Keratinocyte (primary cell): ENCODE measurements at regions not wholly inside any gene's neighbourhood (a gene's known extent, or its start where the extent isn't known, plus 50 kb on each side); places are given as distances from the start of the nearest gene placed in this dataset.

ENCODE experiments used
- DNase-seq: peaks from one replicate; pipeline ENCODE4 v3.0.0-alpha.2; 2011; ENCODE audit warnings: low read depth, missing footprints, low spot score
- FAIRE-seq: peaks from 2 replicates; lab custom pipeline; 2011; peaks lifted over from hg19 to GRCh38; lab: Jason Lieb, UNC
- H2AFZ ChIP-seq: 2 replicates; pipeline ENCODE4 v1.6.0; 2012; ENCODE audit warnings: low read length, control low read depth, inconsistent platforms; ENCODE audit not compliant: control insufficient read depth
- H3K27ac ChIP-seq: 2 replicates; pipeline ENCODE4 v1.5.1; 2011; ENCODE audit warnings: low read length; ENCODE audit not compliant: control insufficient read depth, insufficient read depth
- H3K27me3 ChIP-seq: 3 replicates; pipeline ENCODE4 v1.6.0; 2011; ENCODE audit warnings: low read length; ENCODE audit not compliant: control insufficient read depth, insufficient read depth; ENCODE audit errors: extremely low read depth
- H3K36me3 ChIP-seq, 2 experiments: 2 replicates in 1 of 2; 3 replicates in 1 of 2; pipeline ENCODE4 v1.5.1; 2011; ENCODE audit warnings: low read length in 2 of 2, mild to moderate bottlenecking in 1 of 2; ENCODE audit not compliant: control insufficient read depth in 2 of 2, insufficient read depth in 2 of 2; ENCODE audit errors: extremely low read depth in 1 of 2
- H3K4me1 ChIP-seq: 3 replicates; pipeline ENCODE4 v1.5.1; 2011; ENCODE audit warnings: low read length; ENCODE audit not compliant: control insufficient read depth, insufficient read depth; ENCODE audit errors: extremely low read depth
- H3K4me2 ChIP-seq: 3 replicates; pipeline ENCODE4 v1.6.0; 2011; ENCODE audit warnings: low read depth, low read length; ENCODE audit not compliant: control insufficient read depth, insufficient read depth; ENCODE audit errors: extremely low read depth
- H3K4me3 ChIP-seq, 3 experiments: fragments of 200-600 bp in 1 of 3; sonication (generic) in 1 of 3; 2 replicates in 2 of 3; 3 replicates in 1 of 3; pipeline ENCODE4 v1.5.1; 2011 to 2016; ENCODE audit warnings: low read length in 3 of 3, mild to moderate bottlenecking in 3 of 3, control low read depth in 2 of 3, inconsistent platforms in 1 of 3, low read depth in 1 of 3, mixed read lengths in 1 of 3, mixed run types in 1 of 3, moderate library complexity in 1 of 3; ENCODE audit not compliant: control insufficient read depth in 2 of 3, insufficient read depth in 2 of 3; ENCODE audit errors: extremely low read depth in 1 of 3
- H3K79me2 ChIP-seq: 2 replicates; pipeline ENCODE4 v1.6.0; 2012; ENCODE audit warnings: low read length; ENCODE audit not compliant: control insufficient read depth, insufficient read depth
- H3K9ac ChIP-seq: 3 replicates; pipeline ENCODE4 v1.6.0; 2011; ENCODE audit warnings: low read length; ENCODE audit not compliant: control insufficient read depth, insufficient read depth; ENCODE audit errors: extremely low read depth
- H3K9me1 ChIP-seq: 3 replicates; pipeline ENCODE4 v1.6.0; 2011; ENCODE audit warnings: low read length; ENCODE audit not compliant: control insufficient read depth, insufficient read depth; ENCODE audit errors: extremely low read depth
- H3K9me3 ChIP-seq: 2 replicates; pipeline ENCODE4 v1.5.1; 2012; ENCODE audit warnings: low read depth, low read length; ENCODE audit not compliant: control insufficient read depth
- H4K20me1 ChIP-seq: 3 replicates; pipeline ENCODE4 v1.6.0; 2011; ENCODE audit warnings: low read length; ENCODE audit not compliant: control insufficient read depth, insufficient read depth; ENCODE audit errors: extremely low read depth
- EZH2 ChIP-seq: IDR thresholded peaks from one replicate; pipeline ENCODE4 v1.6.1; 2012; ENCODE audit warnings: inconsistent platforms, mild to moderate bottlenecking, low read length, moderate library complexity
- dilution Hi-C: fragments of 300-500 bp; cut with MboI; formaldehyde crosslinking; loops from one replicate; pipeline ENCODE4 v1.7.0; 2020; ENCODE audit warnings: low sequenced_read_pairs; ENCODE audit not compliant: extremely low pct_ligation_motif_present
- TF ChIP-seq, protein P1 (sequence below), 3 experiments: IDR thresholded peaks in 1 of 3; conservative IDR thresholded peaks in 1 of 3; optimal IDR thresholded peaks in 1 of 3; 2 replicates in 2 of 3; 3 replicates in 1 of 3; pipeline versions ENCODE3 to v1.5.1; 2011; ENCODE audit warnings: low read length in 3 of 3, mild to moderate bottlenecking in 3 of 3, moderate library complexity in 2 of 3, control low read depth in 1 of 3, inconsistent platforms in 1 of 3; ENCODE audit not compliant: insufficient read depth in 2 of 3; ENCODE audit errors: extremely low read depth in 1 of 3

- dilution Hi-C loops, result no loop called here
- TF ChIP-seq, protein P1, sequence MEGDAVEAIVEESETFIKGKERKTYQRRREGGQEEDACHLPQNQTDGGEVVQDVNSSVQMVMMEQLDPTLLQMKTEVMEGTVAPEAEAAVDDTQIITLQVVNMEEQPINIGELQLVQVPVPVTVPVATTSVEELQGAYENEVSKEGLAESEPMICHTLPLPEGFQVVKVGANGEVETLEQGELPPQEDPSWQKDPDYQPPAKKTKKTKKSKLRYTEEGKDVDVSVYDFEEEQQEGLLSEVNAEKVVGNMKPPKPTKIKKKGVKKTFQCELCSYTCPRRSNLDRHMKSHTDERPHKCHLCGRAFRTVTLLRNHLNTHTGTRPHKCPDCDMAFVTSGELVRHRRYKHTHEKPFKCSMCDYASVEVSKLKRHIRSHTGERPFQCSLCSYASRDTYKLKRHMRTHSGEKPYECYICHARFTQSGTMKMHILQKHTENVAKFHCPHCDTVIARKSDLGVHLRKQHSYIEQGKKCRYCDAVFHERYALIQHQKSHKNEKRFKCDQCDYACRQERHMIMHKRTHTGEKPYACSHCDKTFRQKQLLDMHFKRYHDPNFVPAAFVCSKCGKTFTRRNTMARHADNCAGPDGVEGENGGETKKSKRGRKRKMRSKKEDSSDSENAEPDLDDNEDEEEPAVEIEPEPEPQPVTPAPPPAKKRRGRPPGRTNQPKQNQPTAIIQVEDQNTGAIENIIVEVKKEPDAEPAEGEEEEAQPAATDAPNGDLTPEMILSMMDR (optimal IDR thresholded peaks at IDR 0.05 in 1 of 3, IDR thresholded peaks at IDR 0.05 in 1 of 3, conservative IDR thresholded peaks at IDR 0.05 in 1 of 3; ENCODE audit: extremely low read depth in 1 of 3, insufficient read depth in 2 of 3, low read length in 3 of 3), result no peak
- no peak for TF ChIP-seq EZH2
- H3K79me2 ChIP-seq, result no peaks in the 10 kb centered on the region
- FAIRE-seq (no peak), DNase-seq (no peak)
- no peaks in the 10 kb centered on the region for H3K36me3 ChIP-seq
- H2AFZ ChIP-seq, result no peak overlapping the region
- no peak overlapping the region for H3K4me2 ChIP-seq
- no peaks in the 10 kb centered on the region for H3K4me1 ChIP-seq
- H3K9me3 ChIP-seq, result no peaks in the 10 kb centered on the region
- no peak overlapping the region for H3K27ac ChIP-seq
- H3K4me3 ChIP-seq, result no peak overlapping the region
- no peak overlapping the region for H3K9ac ChIP-seq
- no peaks in the 10 kb centered on the region for H4K20me1 ChIP-seq
- no peaks in the 10 kb centered on the region for H3K9me1 ChIP-seq
- no peaks in the 10 kb centered on the region for H3K27me3 ChIP-seq
Measured at GRCh38 chr1:104868794-104869193, 1119.1 kb downstream of the AMY1C start.

DNA sequence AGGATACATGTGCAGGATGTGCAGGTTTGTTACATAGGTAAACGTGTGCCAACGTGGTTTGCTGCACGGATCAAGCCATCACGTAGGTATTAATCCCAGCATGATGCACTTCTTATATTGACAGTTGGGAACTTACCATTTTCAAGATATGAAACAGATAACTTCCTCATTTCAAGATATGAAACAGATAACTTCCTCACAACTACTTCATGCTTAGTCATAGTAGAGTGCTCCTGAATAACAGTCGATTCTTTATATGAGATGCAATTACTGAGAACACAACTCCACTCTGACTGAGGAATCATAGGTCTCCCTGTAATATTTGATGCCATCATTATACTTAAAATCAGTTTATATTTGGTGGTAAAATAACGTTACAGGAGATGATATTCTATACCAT lies 1124.3 kb downstream of the AMY1C start:
- dilution Hi-C loops, result no loop called here
- FAIRE-seq, result no peak

More for the DNA sequence above, 1124.3 kb downstream of the AMY1C start:
- H3K9me1 ChIP-seq, result no peaks in the 10 kb centered on the region
- H3K27me3 ChIP-seq, result no peaks in the 10 kb centered on the region
- H3K4me2 ChIP-seq, result no peak overlapping the region
- H3K9ac ChIP-seq, result no peak overlapping the region
- no peaks in the 10 kb centered on the region for H4K20me1 ChIP-seq
- no peak overlapping the region for H2AFZ ChIP-seq
- no peaks in the 10 kb centered on the region for H3K36me3 ChIP-seq
- TF ChIP-seq, protein P1 (optimal IDR thresholded peaks at IDR 0.05 in 1 of 3, IDR thresholded peaks at IDR 0.05 in 1 of 3, conservative IDR thresholded peaks at IDR 0.05 in 1 of 3; ENCODE audit: extremely low read depth in 1 of 3, insufficient read depth in 2 of 3, low read length in 3 of 3), result no peak
- TF ChIP-seq EZH2, result no peak
- no peaks in the 10 kb centered on the region for H3K79me2 ChIP-seq
- H3K27ac ChIP-seq, result no peak overlapping the region
- H3K4me3 ChIP-seq, result no peak overlapping the region
- no peaks in the 10 kb centered on the region for H3K4me1 ChIP-seq
- no peaks in the 10 kb centered on the region for H3K9me3 ChIP-seq
- DNase-seq, result no peak
